PFSK-1 (cell line): ENCODE measurements at regions not wholly inside any gene's neighbourhood (a gene's known extent, or its start where the extent isn't known, plus 50 kb on each side); places are given as distances from the start of the nearest gene placed in this dataset.

Experiments
- POLR2AphosphoS5 ChIP-seq: IDR thresholded peaks from 2 replicates; pipeline ENCODE4 v1.6.1; 2012; ENCODE audit warnings: low read depth, mild to moderate bottlenecking, control low read depth, low read length, moderate library complexity
- SIN3A ChIP-seq: IDR thresholded peaks from 2 replicates; pipeline ENCODE4 v1.6.1; 2012; ENCODE audit warnings: mild to moderate bottlenecking, low read length, moderate library complexity, borderline replicate concordance; ENCODE audit not compliant: insufficient read depth
- TAF1 ChIP-seq: IDR thresholded peaks from 2 replicates; pipeline ENCODE4 v1.6.1; 2012; ENCODE audit warnings: low read length, control low read depth, borderline replicate concordance; ENCODE audit not compliant: insufficient read depth

DNA sequence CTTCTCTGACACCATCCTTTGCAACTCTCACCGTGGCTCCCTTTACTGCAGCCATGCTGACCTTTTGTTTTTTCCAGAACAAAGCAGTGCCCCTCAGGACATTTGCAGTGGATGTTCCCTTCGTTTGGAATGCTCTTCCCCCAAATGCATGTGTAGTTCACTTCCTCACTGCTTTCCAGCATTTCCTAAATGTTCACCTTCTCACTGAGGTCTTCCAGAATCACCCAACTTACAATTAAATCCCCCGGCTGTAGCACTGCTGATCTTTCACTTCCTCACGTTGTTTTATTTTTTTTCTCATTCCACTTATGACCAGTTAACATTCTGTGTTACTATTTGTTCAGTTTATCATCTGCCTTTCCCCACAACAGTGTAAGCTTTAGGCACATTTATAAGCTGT is 73.1 kb downstream of the GASK1B start:
- TF ChIP-seq POLR2AphosphoS5 (no peak), TAF1 (no peak), SIN3A (no peak)
